ENCODE measurements at regions not wholly inside any gene's neighbourhood (a gene's known extent, or its start where the extent isn't known, plus 50 kb on each side); places are given as distances from the start of the nearest gene placed in this dataset.

- H3K4me3 ChIP-seq = no peak overlapping the region
- H3K27me3 ChIP-seq = no peaks in the 10 kb centered on the region
- H3K27ac ChIP-seq = no peak overlapping the region
- H3K4me1 ChIP-seq = peaks cover 0 to 6% of the 10 kb centered on the region in 2 donors
- intact Hi-C loops (cut with DNase I) = no loop called here
- no peaks in the 10 kb centered on the region for H3K36me3 ChIP-seq
- H3K9me3 ChIP-seq = no peaks in the 10 kb centered on the region
- ATAC-seq (no peak), DNase-seq (no peak)
- no peak for TF ChIP-seq CTCF (IDR thresholded peaks at IDR 0.05)
Observed at GRCh38 chr3:188062216-188062615, 91.7 kb upstream of the LPP start.

GRCh38 chr3:188064831-188065493 lies 89.0 kb upstream of the LPP start:
- TF ChIP-seq CTCF (IDR thresholded peaks at IDR 0.05) = no peak
- DNase-seq (peak in 2 of 4 donors; percentile 36 to 63), ATAC-seq (peak; percentile 71)
- intact Hi-C loops (cut with DNase I) = no loop called here
- Histone ChIP-seq H3K4me3 (no peak overlapping the region), H3K36me3 (no peaks in the 10 kb centered on the region), H3K4me1 (peaks cover 0 to 6% of the 10 kb centered on the region in 2 donors), H3K27ac (no peak overlapping the region), H3K27me3 (no peaks in the 10 kb centered on the region), H3K9me3 (no peaks in the 10 kb centered on the region)

GRCh38 chr3:188066141-188066540 lies 87.8 kb upstream of the LPP start:
- H3K4me1 ChIP-seq = peaks cover 0 to 6% of the 10 kb centered on the region in 2 donors
- TF ChIP-seq CTCF (IDR thresholded peaks at IDR 0.05) = no peak
- intact Hi-C loops (cut with DNase I) = no loop called here
- H3K9me3 ChIP-seq = no peaks in the 10 kb centered on the region
- no peaks in the 10 kb centered on the region for H3K27me3 ChIP-seq
- ATAC-seq (no peak), DNase-seq (no peak)
- no peak overlapping the region for H3K27ac ChIP-seq
- no peaks in the 10 kb centered on the region for H3K36me3 ChIP-seq
- H3K4me3 ChIP-seq = no peak overlapping the region

- intact Hi-C loops (cut with DNase I) = no loop called here
- H3K9me3 ChIP-seq = no peaks in the 10 kb centered on the region
- ATAC-seq (no peak), DNase-seq (no peak)
- no peaks in the 10 kb centered on the region for H3K4me1 ChIP-seq
- H3K4me3 ChIP-seq = no peak overlapping the region
- TF ChIP-seq CTCF (IDR thresholded peaks at IDR 0.05) = no peak
- no peaks in the 10 kb centered on the region for H3K36me3 ChIP-seq
- no peak overlapping the region for H3K27ac ChIP-seq
- H3K27me3 ChIP-seq = no peaks in the 10 kb centered on the region
Observed at GRCh38 chr3:188067932-188068331, 86.0 kb upstream of the LPP start.

- ATAC-seq (no peak), DNase-seq (no peak)
- TF ChIP-seq CTCF (IDR thresholded peaks at IDR 0.05) = no peak
- H3K9me3 ChIP-seq = no peaks in the 10 kb centered on the region
- no peak overlapping the region for H3K4me3 ChIP-seq
- intact Hi-C loops (cut with DNase I) = no loop called here
- H3K27me3 ChIP-seq = no peaks in the 10 kb centered on the region
- H3K27ac ChIP-seq = no peak overlapping the region
- H3K4me1 ChIP-seq = no peaks in the 10 kb centered on the region
- no peaks in the 10 kb centered on the region for H3K36me3 ChIP-seq
Observed at GRCh38 chr3:188068342-188068741, 85.6 kb upstream of the LPP start.
